IMR-90 (cell line): ENCODE measurements at regions not wholly inside any gene's neighbourhood (a gene's known extent, or its start where the extent isn't known, plus 50 kb on each side); places are given as distances from the start of the nearest gene placed in this dataset.

Source experiments
- ATAC-seq: fragments of 200-7000 bp; cut with Tn5 transposase; 2 replicates; pipeline ENCODE4 v1.9.1; 2020; ENCODE audit warnings: low read depth, mild to moderate bottlenecking, moderate library complexity
- BruUV-seq: library from RNA; stranded (reverse); fragments of 400-500 nt; replicated peaks from 2 replicates; lab custom pipeline; 2021; lab: Mats Ljungman, UMichigan
- CTCF ChIA-PET: fragments of 300-600 bp; formaldehyde crosslinking; extraction: SDS; loops from one replicate; lab custom pipeline; 2021; ENCODE audit warnings: antibody characterized with exemption; lab: Yijun Ruan, JAX
- POLR2A ChIA-PET: fragments of 300-600 bp; sonication (Branson Sonifier 250); formaldehyde crosslinking; loops from one replicate; lab custom pipeline; 2022; ENCODE audit warnings: antibody characterized with exemption; ENCODE audit not compliant: unreplicated experiment; lab: Charles Lee
- DNase-seq: peaks from one replicate; pipeline ENCODE4 v3.0.0; 2013
- H2AFZ ChIP-seq: replicated peaks from 2 replicates; pipeline ENCODE3; 2013; ENCODE audit warnings: low read length, mild to moderate bottlenecking; ENCODE audit not compliant: poor library complexity
- H2AK5ac ChIP-seq: 2 replicates; pipeline ENCODE4 v1.6.1; 2013; ENCODE audit warnings: low read depth, low read length, inconsistent platforms
- H2AK9ac ChIP-seq: replicated peaks from 2 replicates; pipeline ENCODE3; 2013; ENCODE audit warnings: mild to moderate bottlenecking, low read depth, low read length, moderate library complexity; ENCODE audit not compliant: poor library complexity
- H2BK120ac ChIP-seq: 2 replicates; pipeline ENCODE4 v1.6.1; 2013; ENCODE audit warnings: low read depth, low read length, inconsistent platforms
- H2BK15ac ChIP-seq: 3 replicates; pipeline ENCODE4 v1.6.1; 2013; ENCODE audit warnings: low read depth, low read length, inconsistent platforms
- H2BK20ac ChIP-seq: 2 replicates; pipeline ENCODE4 v1.6.1; 2013; ENCODE audit warnings: low read depth, mild to moderate bottlenecking, inconsistent platforms, low read length, moderate library complexity
- H2BK5ac ChIP-seq: 2 replicates; pipeline ENCODE4 v1.6.1; 2013; ENCODE audit warnings: mild to moderate bottlenecking, low read depth, low read length, inconsistent platforms; ENCODE audit not compliant: poor library complexity, severe bottlenecking
- H3K14ac ChIP-seq: replicated peaks from 2 replicates; pipeline ENCODE4 v1.6.1; 2013; ENCODE audit warnings: low read depth, low read length, inconsistent platforms
- H3K18ac ChIP-seq: 2 replicates; pipeline ENCODE4 v1.6.1; 2013; ENCODE audit warnings: low read depth, low read length, control low read depth
- H3K23ac ChIP-seq: 2 replicates; pipeline ENCODE4 v1.6.1; 2013; ENCODE audit warnings: low read depth, low read length, inconsistent platforms
- H3K27ac ChIP-seq: 2 replicates; pipeline ENCODE4 v1.5.1; 2013; ENCODE audit warnings: mild to moderate bottlenecking, control low read depth, low read length; ENCODE audit not compliant: insufficient read depth
- H3K27me3 ChIP-seq: 2 replicates; pipeline ENCODE4 v1.6.1; 2013; ENCODE audit warnings: low read length; ENCODE audit not compliant: control insufficient read depth, insufficient read depth
- H3K36me3 ChIP-seq: 2 replicates; pipeline ENCODE4 v1.6.1; 2013; ENCODE audit warnings: low read length, mixed read lengths; ENCODE audit not compliant: control insufficient read depth, insufficient read depth
- H3K4ac ChIP-seq: 2 replicates; pipeline ENCODE4 v1.6.1; 2013; ENCODE audit warnings: low read depth, low read length, inconsistent platforms
- H3K4me1 ChIP-seq: 2 replicates; pipeline ENCODE4 v1.6.1; 2013; ENCODE audit warnings: low read length, mixed read lengths; ENCODE audit not compliant: control insufficient read depth, insufficient read depth
- H3K4me2 ChIP-seq: 2 replicates; pipeline ENCODE4 v1.6.1; 2013; ENCODE audit warnings: low read depth, mild to moderate bottlenecking, control low read depth, low read length, moderate library complexity
- H3K4me3 ChIP-seq: 2 replicates; pipeline ENCODE4 v1.5.1; 2013; ENCODE audit warnings: low read depth, mild to moderate bottlenecking, control low read depth, low read length, moderate library complexity; ENCODE audit not compliant: insufficient read depth
- H3K56ac ChIP-seq: 2 replicates; pipeline ENCODE4 v1.6.1; 2013; ENCODE audit warnings: low read length, inconsistent platforms; ENCODE audit not compliant: insufficient read depth; ENCODE audit errors: extremely low read depth
- H3K79me1 ChIP-seq, 2 experiments: 2 replicates each; pipeline ENCODE4 v1.6.1; 2013; ENCODE audit warnings: low read length in 2 of 2, inconsistent platforms in 1 of 2, low read depth in 1 of 2
- H3K9ac ChIP-seq: 2 replicates; pipeline ENCODE4 v1.6.1; 2013; ENCODE audit warnings: low read depth, low read length, control low read depth
- H3K9me1 ChIP-seq: 2 replicates; pipeline ENCODE4 v1.6.1; 2013; ENCODE audit warnings: low read length, inconsistent platforms; ENCODE audit not compliant: insufficient read depth
- H3K9me3 ChIP-seq: 2 replicates; pipeline ENCODE4 v1.6.1; 2013; ENCODE audit warnings: low read length; ENCODE audit not compliant: control insufficient read depth, insufficient read depth
- H4K20me1 ChIP-seq: 2 replicates; pipeline ENCODE4 v1.6.1; 2013; ENCODE audit warnings: low read length, inconsistent platforms; ENCODE audit not compliant: insufficient read depth
- H4K5ac ChIP-seq: 2 replicates; pipeline ENCODE4 v1.6.1; 2013; ENCODE audit warnings: mild to moderate bottlenecking, low read depth, low read length, control low read depth
- H4K8ac ChIP-seq, 2 experiments: 2 replicates each; pipeline ENCODE4 v1.6.1; 2013; ENCODE audit warnings: low read depth in 2 of 2, low read length in 2 of 2, control low read depth in 1 of 2, inconsistent platforms in 1 of 2
- H4K91ac ChIP-seq: 2 replicates; pipeline ENCODE4 v1.6.1; 2013; ENCODE audit warnings: low read depth, low read length, inconsistent platforms; ENCODE audit not compliant: insufficient read depth
- BHLHE40 ChIP-seq: fragments of 150-350 bp; IDR thresholded peaks from 2 replicates; pipeline ENCODE4 v1.6.1; 2016; ENCODE audit warnings: mild to moderate bottlenecking, low read depth, low read length
- CEBPB ChIP-seq: IDR thresholded peaks from 2 replicates; pipeline ENCODE4 v1.6.1; 2012; ENCODE audit warnings: low read depth, low read length, improper control_type of control experiment
- CHD1 ChIP-seq: IDR thresholded peaks from 2 replicates; pipeline ENCODE4 v1.6.1; 2012; ENCODE audit warnings: low read depth, low read length, improper control_type of control experiment
- FOS ChIP-seq: fragments of 150-350 bp; IDR thresholded peaks from 2 replicates; pipeline ENCODE4 v1.6.1; 2016; ENCODE audit warnings: low read depth, low read length
- MAZ ChIP-seq: IDR thresholded peaks from 2 replicates; pipeline ENCODE4 v1.6.1; 2012; ENCODE audit warnings: low read depth, mild to moderate bottlenecking, low read length, improper control_type of control experiment, moderate library complexity, borderline replicate concordance
- NFE2L2 ChIP-seq: fragments of 150-350 bp; IDR thresholded peaks from 2 replicates; pipeline ENCODE4 v1.6.1; 2016; ENCODE audit warnings: low read depth, mild to moderate bottlenecking, low read length
- POLR2A ChIP-seq: IDR thresholded peaks from 2 replicates; pipeline ENCODE4 v1.6.1; 2012; ENCODE audit warnings: mild to moderate bottlenecking, low read depth, low read length
- RAD21 ChIP-seq: IDR thresholded peaks from 2 replicates; pipeline ENCODE4 v1.6.1; 2012; ENCODE audit warnings: low read length, improper control_type of control experiment
- RCOR1 ChIP-seq: IDR thresholded peaks from 2 replicates; pipeline ENCODE4 v1.6.1; 2012; ENCODE audit warnings: mild to moderate bottlenecking, low read length, improper control_type of control experiment; ENCODE audit not compliant: insufficient replicate concordance
- RFX5 ChIP-seq: IDR thresholded peaks from 2 replicates; pipeline ENCODE4 v1.8.0; 2012; ENCODE audit warnings: low read depth, mild to moderate bottlenecking, low read length, moderate library complexity
- SMC3 ChIP-seq: fragments of 150-350 bp; IDR thresholded peaks from 2 replicates; pipeline ENCODE4 v1.6.1; 2016; ENCODE audit warnings: low read depth, mild to moderate bottlenecking, antibody characterized with exemption, low read length, moderate library complexity
- USF2 ChIP-seq: fragments of 150-350 bp; IDR thresholded peaks from 2 replicates; pipeline ENCODE4 v1.6.1; 2017; ENCODE audit warnings: mild to moderate bottlenecking, antibody characterized with exemption, low read length, low read depth
- WGBS, 2 experiments: methylation state at CpG; one replicate each; pipeline versions ENCODE4 v1.1.5 to v1.1.7; 2013; ENCODE audit warnings: missing lambda C conversion rate in 2 of 2; ENCODE audit not compliant: insufficient read length in 1 of 2; ENCODE audit errors: extremely low coverage in 2 of 2; 5-methylcytosine and 5-hydroxymethylcytosine counted together
- dilution Hi-C: fragments of 300-500 bp; cut with HindIII; formaldehyde crosslinking; loops from one replicate; pipeline ENCODE4 v1.14.3; 2018; ENCODE audit warnings: low sequenced_read_pairs; ENCODE audit not compliant: unreplicated experiment
- in situ Hi-C: fragments of 300-500 bp; cut with MboI; formaldehyde crosslinking; loops from 3 replicates; pipeline ENCODE4 v1.14.3; 2019; ENCODE audit warnings: low sequenced_read_pairs, inconsistent platforms, mixed read lengths
- intact Hi-C: fragments of 100-400 bp; cut with micrococcal nuclease; formaldehyde crosslinking; loops from 2 replicates; pipeline ENCODE4 v1.10.0; 2022
- TF ChIP-seq, protein P1 (sequence below): fragments of 150-350 bp; IDR thresholded peaks from 2 replicates; pipeline ENCODE4 v1.6.1; 2016; ENCODE audit warnings: low read depth, mild to moderate bottlenecking, low read length, moderate library complexity, borderline replicate concordance
- TF ChIP-seq, protein P2 (sequence below): conservative IDR thresholded peaks from 2 replicates; pipeline ENCODE4 v1.5.1; 2012; ENCODE audit warnings: mild to moderate bottlenecking, low read depth, low read length, improper control_type of control experiment

DNA sequence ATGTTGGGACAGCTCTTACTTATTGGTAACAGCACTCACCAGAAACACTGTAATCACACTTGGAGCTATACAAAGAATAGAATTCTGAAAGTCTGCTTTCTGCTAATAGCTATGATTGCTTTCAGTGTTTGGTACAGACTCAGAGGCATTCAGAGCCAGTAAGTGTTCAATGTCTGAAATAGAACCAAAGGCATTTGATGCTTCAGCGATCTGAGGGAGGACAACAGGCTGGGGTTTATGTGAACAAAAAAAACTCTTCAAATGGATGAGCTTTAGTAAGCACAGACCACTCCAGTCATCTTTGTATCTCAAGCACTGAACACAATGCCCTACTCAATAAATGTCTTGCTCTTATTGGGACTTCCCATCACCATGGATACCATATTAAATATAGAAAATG is 322.8 kb upstream of the GRM3 start:
- Histone ChIP-seq H3K56ac (no peak overlapping the region), H2AK5ac (no peak overlapping the region), H2BK20ac (no peak overlapping the region), H4K20me1 (no peaks in the 10 kb centered on the region), H2BK120ac (no peak overlapping the region), H2BK15ac (no peak overlapping the region), H3K23ac (no peak overlapping the region), H3K27me3 (no peaks in the 10 kb centered on the region), H3K4me2 (no peak overlapping the region), H3K9ac (no peak overlapping the region), H3K4me1 (no peaks in the 10 kb centered on the region), H2AK9ac (no peak overlapping the region), H3K79me1 (no peaks in the 10 kb centered on the region), H3K9me1 (no peaks in the 10 kb centered on the region), H4K91ac (no peak overlapping the region), H3K14ac (no peak overlapping the region), H4K8ac (no peak overlapping the region), H2BK5ac (no peak overlapping the region), H3K9me3 (0 out of 2 replicates have a peak, but pooled peaks cover 2% of the 10 kb centered on the region), H3K18ac (no peak overlapping the region), H3K27ac (no peak overlapping the region), H3K4ac (no peak overlapping the region), H4K5ac (no peak overlapping the region), H2AFZ (no peak overlapping the region), H3K4me3 (no peak overlapping the region), H3K36me3 (no peaks in the 10 kb centered on the region)
- dilution Hi-C loops (no loop called here), intact Hi-C loops (no loop called here), in situ Hi-C loops (no loop called here)
- DNase-seq: no peak
- ATAC-seq: no peak
- POLR2A ChIA-PET: no interaction called here
- no CpG with 5 or more reads among the region's 1 CpG for WGBS, 2 experiments
- TF ChIP-seq FOS (no peak), CHD1 (no peak), RFX5 (no peak), BHLHE40 (no peak), POLR2A (no peak), SMC3 (no peak), RCOR1 (no peak), RAD21 (no peak), NFE2L2 (no peak), MAZ (no peak), USF2 (no peak), CEBPB (no peak)
- TF ChIP-seq, protein P1, sequence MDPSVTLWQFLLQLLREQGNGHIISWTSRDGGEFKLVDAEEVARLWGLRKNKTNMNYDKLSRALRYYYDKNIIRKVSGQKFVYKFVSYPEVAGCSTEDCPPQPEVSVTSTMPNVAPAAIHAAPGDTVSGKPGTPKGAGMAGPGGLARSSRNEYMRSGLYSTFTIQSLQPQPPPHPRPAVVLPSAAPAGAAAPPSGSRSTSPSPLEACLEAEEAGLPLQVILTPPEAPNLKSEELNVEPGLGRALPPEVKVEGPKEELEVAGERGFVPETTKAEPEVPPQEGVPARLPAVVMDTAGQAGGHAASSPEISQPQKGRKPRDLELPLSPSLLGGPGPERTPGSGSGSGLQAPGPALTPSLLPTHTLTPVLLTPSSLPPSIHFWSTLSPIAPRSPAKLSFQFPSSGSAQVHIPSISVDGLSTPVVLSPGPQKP: no peak
- TF ChIP-seq, protein P2, sequence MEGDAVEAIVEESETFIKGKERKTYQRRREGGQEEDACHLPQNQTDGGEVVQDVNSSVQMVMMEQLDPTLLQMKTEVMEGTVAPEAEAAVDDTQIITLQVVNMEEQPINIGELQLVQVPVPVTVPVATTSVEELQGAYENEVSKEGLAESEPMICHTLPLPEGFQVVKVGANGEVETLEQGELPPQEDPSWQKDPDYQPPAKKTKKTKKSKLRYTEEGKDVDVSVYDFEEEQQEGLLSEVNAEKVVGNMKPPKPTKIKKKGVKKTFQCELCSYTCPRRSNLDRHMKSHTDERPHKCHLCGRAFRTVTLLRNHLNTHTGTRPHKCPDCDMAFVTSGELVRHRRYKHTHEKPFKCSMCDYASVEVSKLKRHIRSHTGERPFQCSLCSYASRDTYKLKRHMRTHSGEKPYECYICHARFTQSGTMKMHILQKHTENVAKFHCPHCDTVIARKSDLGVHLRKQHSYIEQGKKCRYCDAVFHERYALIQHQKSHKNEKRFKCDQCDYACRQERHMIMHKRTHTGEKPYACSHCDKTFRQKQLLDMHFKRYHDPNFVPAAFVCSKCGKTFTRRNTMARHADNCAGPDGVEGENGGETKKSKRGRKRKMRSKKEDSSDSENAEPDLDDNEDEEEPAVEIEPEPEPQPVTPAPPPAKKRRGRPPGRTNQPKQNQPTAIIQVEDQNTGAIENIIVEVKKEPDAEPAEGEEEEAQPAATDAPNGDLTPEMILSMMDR: no peak
- CTCF ChIA-PET: no interaction called here
- no TSS peak for BruUV-seq
